ENCODE measurements at regions not wholly inside any gene's neighbourhood (a gene's known extent, or its start where the extent isn't known, plus 50 kb on each side); places are given as distances from the start of the nearest gene placed in this dataset.

- no peak overlapping the region for H3K27ac ChIP-seq
- WGBS, 3 donors: 2 to 7% (median 6%) methylated on average over 2 of the region's 2 CpGs
- ATAC-seq (peak in 1 of 4 donors; percentile 35), DNase-seq (no peak)
- H3K36me3 ChIP-seq (ENCODE audit: insufficient read depth in 1 of 2, low read depth in 1 of 2): no peaks in the 10 kb centered on the region
- TF ChIP-seq, protein P1, sequence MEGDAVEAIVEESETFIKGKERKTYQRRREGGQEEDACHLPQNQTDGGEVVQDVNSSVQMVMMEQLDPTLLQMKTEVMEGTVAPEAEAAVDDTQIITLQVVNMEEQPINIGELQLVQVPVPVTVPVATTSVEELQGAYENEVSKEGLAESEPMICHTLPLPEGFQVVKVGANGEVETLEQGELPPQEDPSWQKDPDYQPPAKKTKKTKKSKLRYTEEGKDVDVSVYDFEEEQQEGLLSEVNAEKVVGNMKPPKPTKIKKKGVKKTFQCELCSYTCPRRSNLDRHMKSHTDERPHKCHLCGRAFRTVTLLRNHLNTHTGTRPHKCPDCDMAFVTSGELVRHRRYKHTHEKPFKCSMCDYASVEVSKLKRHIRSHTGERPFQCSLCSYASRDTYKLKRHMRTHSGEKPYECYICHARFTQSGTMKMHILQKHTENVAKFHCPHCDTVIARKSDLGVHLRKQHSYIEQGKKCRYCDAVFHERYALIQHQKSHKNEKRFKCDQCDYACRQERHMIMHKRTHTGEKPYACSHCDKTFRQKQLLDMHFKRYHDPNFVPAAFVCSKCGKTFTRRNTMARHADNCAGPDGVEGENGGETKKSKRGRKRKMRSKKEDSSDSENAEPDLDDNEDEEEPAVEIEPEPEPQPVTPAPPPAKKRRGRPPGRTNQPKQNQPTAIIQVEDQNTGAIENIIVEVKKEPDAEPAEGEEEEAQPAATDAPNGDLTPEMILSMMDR (IDR thresholded peaks at IDR 0.05): peak; percentile 39
- H3K4me1 ChIP-seq: no peaks in the 10 kb centered on the region
- no peaks in the 10 kb centered on the region for H3K9me3 ChIP-seq
- intact Hi-C loops (cut with DNase I): loop anchor here in 1 of 2 donors (2.0 kb wide), 1 partner anchor 445 kb away; no protein-coding TSS in a partner anchor
- no peak overlapping the region for H3K4me3 ChIP-seq
- no peaks in the 10 kb centered on the region for H3K27me3 ChIP-seq (ENCODE audit: insufficient read depth in 3 of 3, low read length in 2 of 3)
Observed at GRCh38 chr6:128807577-128807976, 75.4 kb upstream of the LAMA2 start.

DNA sequence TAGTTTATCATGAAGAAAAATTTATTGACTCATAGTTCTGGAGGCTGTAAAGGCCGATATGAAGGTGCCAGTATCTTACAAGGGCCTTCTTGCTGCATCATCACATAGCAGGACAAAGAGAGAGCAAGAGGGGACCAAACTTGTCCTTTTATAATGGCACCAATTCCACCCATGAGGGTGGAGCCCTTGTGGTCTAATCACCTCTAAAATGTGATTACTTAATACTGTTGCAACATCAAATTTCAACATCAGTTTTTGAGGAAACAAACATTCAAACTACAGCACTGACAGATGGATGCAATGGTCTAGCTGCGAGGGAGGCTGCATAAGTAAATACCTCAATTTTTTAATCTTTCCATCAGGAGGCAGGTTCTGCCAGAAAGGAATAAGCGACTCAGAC, 76.7 kb upstream of the LAMA2 start:
- no peaks in the 10 kb centered on the region for H3K36me3 ChIP-seq (ENCODE audit: insufficient read depth in 1 of 2, low read depth in 1 of 2)
- peak in 3 of 4 donors; percentile 14 to 56 (median 30) for ATAC-seq
- H3K4me3 ChIP-seq: no peak overlapping the region
- no peaks in the 10 kb centered on the region for H3K4me1 ChIP-seq
- 70 to 83% (median 78%) methylated on average over 3 of the region's 3 CpGs for WGBS, 3 donors
- TF ChIP-seq, protein P1 (IDR thresholded peaks at IDR 0.05): no peak
- no peak for DNase-seq
- H3K9me3 ChIP-seq: peaks cover 4% of the 10 kb centered on the region
- H3K27me3 ChIP-seq (ENCODE audit: insufficient read depth in 3 of 3, low read length in 2 of 3): no peaks in the 10 kb centered on the region
- H3K27ac ChIP-seq: no peak overlapping the region
- intact Hi-C loops (cut with DNase I): loop anchor here in 1 of 2 donors (2.0 kb wide), 1 partner anchor 447 kb away; no protein-coding TSS in a partner anchor

GRCh38 chr6:128803911-128804310, 79.0 kb upstream of the LAMA2 start:
- Histone ChIP-seq H3K36me3 (ENCODE audit: insufficient read depth in 1 of 2, low read depth in 1 of 2) (no peaks in the 10 kb centered on the region), H3K4me1 (no peaks in the 10 kb centered on the region), H3K4me3 (no peak overlapping the region), H3K27ac (no peak overlapping the region), H3K27me3 (ENCODE audit: insufficient read depth in 3 of 3, low read length in 2 of 3) (no peaks in the 10 kb centered on the region), H3K9me3 (peaks cover 4% of the 10 kb centered on the region)
- WGBS, 3 donors: 22 to 32% (median 27%) methylated on average over 3 of the region's 3 CpGs
- intact Hi-C loops (cut with DNase I): no loop called here
- ATAC-seq (no peak), DNase-seq (no peak)
- TF ChIP-seq, protein P1 (IDR thresholded peaks at IDR 0.05): no peak

DNA sequence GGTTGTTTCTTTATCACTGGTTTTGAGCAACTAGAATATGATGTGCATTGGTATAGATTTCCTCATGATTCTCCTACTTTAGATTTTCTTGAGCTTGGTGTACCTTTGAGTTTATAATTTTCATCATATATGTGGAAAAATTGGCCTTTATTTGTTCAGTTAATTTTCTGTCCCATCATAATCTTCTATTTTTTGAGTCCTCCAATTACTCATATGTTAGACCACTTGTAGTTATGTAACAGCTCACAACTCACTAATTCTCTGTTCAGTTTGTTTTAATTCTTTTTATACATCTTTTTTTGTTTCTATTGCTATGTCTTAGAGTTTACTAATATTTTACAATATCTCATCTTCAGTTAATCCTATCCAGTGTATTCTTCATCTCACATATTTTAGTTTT, 81.3 kb upstream of the LAMA2 start:
- DNase-seq: no peak
- TF ChIP-seq, protein P1 (IDR thresholded peaks at IDR 0.05): no peak
- no peaks in the 10 kb centered on the region for H3K27me3 ChIP-seq (ENCODE audit: insufficient read depth in 3 of 3, low read length in 2 of 3)
- intact Hi-C loops (cut with DNase I): no loop called here
- no peak overlapping the region for H3K27ac ChIP-seq
- no peak for ATAC-seq
- H3K9me3 ChIP-seq: peaks cover 4% of the 10 kb centered on the region
- no peak overlapping the region for H3K4me3 ChIP-seq
- no peaks in the 10 kb centered on the region for H3K36me3 ChIP-seq (ENCODE audit: insufficient read depth in 1 of 2, low read depth in 1 of 2)
- no peaks in the 10 kb centered on the region for H3K4me1 ChIP-seq

- 36 to 51% (median 50%) methylated on average over 3 of the region's 3 CpGs for WGBS, 3 donors
- no peaks in the 10 kb centered on the region for H3K27me3 ChIP-seq (ENCODE audit: insufficient read depth in 3 of 3, low read length in 2 of 3)
- DNase-seq: no peak
- no peak overlapping the region for H3K4me3 ChIP-seq
- intact Hi-C loops (cut with DNase I): no loop called here
- H3K9me3 ChIP-seq: no peaks in the 10 kb centered on the region
- H3K27ac ChIP-seq: no peak overlapping the region
- no peaks in the 10 kb centered on the region for H3K4me1 ChIP-seq
- no peak for ATAC-seq
- TF ChIP-seq, protein P1 (IDR thresholded peaks at IDR 0.05): no peak
- no peaks in the 10 kb centered on the region for H3K36me3 ChIP-seq (ENCODE audit: insufficient read depth in 1 of 2, low read depth in 1 of 2)
Observed at GRCh38 chr6:128784266-128784665, 98.7 kb upstream of the LAMA2 start.
